NT2/D1 (cell line): ENCODE measurements at regions not wholly inside any gene's neighbourhood (a gene's known extent, or its start where the extent isn't known, plus 50 kb on each side); places are given as distances from the start of the nearest gene placed in this dataset.

Experiments
- SUZ12 ChIP-seq: IDR thresholded peaks from 2 replicates; pipeline ENCODE4 v1.6.1; 2011; ENCODE audit not compliant: insufficient read length, insufficient read depth; ENCODE audit errors: extremely low read depth
- YY1 ChIP-seq: IDR thresholded peaks from 2 replicates; pipeline ENCODE4 v1.6.1; 2011; ENCODE audit not compliant: insufficient read length, insufficient read depth
- ZNF274 ChIP-seq: IDR thresholded peaks from 2 replicates; pipeline ENCODE4 v1.6.1; 2011; ENCODE audit warnings: mild to moderate bottlenecking, low read depth, low read length

GRCh38 chr17:5898406-5898805 is 171.8 kb upstream of the WSCD1 start:
- TF ChIP-seq YY1: no peak
- TF ChIP-seq SUZ12: no peak
- no peak for TF ChIP-seq ZNF274
